GM23338 (cell line): ENCODE measurements at regions not wholly inside any gene's neighbourhood (a gene's known extent, or its start where the extent isn't known, plus 50 kb on each side); places are given as distances from the start of the nearest gene placed in this dataset.

Experiments
- ATAC-seq: fragments of 200-7000 bp; cut with Tn5 transposase; 3 replicates; pipeline ENCODE4 v1.9.1; 2020
- DNase-seq: peaks from one replicate; pipeline ENCODE4 v3.0.0-alpha.2; 2015; ENCODE audit warnings: low spot score
- H2AFZ ChIP-seq: fragments of 200-600 bp; sonication (generic); 2 replicates; pipeline ENCODE4 v1.8.0; 2016; ENCODE audit warnings: antibody characterized with exemption, mild to moderate bottlenecking, moderate library complexity
- H3F3A ChIP-seq: fragments of 200-600 bp; sonication (generic); replicated peaks from 2 replicates; pipeline ENCODE4 v1.8.0; 2017; ENCODE audit warnings: antibody characterized with exemption, mixed run types, low read depth
- H3K27ac ChIP-seq: fragments of 200-600 bp; sonication (generic); 2 replicates; pipeline ENCODE4 v1.6.1; 2016; ENCODE audit warnings: low read depth
- H3K27me3 ChIP-seq: fragments of 200-600 bp; sonication (generic); 2 replicates; pipeline ENCODE4 v1.8.0; 2016; ENCODE audit warnings: mild to moderate bottlenecking, mixed run types, moderate library complexity; ENCODE audit not compliant: insufficient read depth
- H3K36me3 ChIP-seq: fragments of 200-600 bp; sonication (generic); 2 replicates; pipeline ENCODE4 v1.8.0; 2016; ENCODE audit warnings: mild to moderate bottlenecking; ENCODE audit not compliant: insufficient read depth
- H3K4me1 ChIP-seq: fragments of 200-600 bp; sonication (generic); 2 replicates; pipeline ENCODE4 v1.8.0; 2016; ENCODE audit warnings: mild to moderate bottlenecking, moderate library complexity; ENCODE audit not compliant: insufficient read depth
- H3K4me2 ChIP-seq: fragments of 200-600 bp; sonication (generic); 2 replicates; pipeline ENCODE4 v1.7.1; 2017; ENCODE audit warnings: mixed run types
- H3K4me3 ChIP-seq: fragments of 200-600 bp; sonication (generic); 2 replicates; pipeline ENCODE4 v1.6.1; 2016; ENCODE audit warnings: mixed run types
- H3K79me2 ChIP-seq: fragments of 200-600 bp; sonication (generic); replicated peaks from 2 replicates; pipeline ENCODE4 v1.8.0; 2017; ENCODE audit warnings: mild to moderate bottlenecking; ENCODE audit not compliant: insufficient read depth
- H3K9me2 ChIP-seq: fragments of 200-600 bp; sonication (generic); 2 replicates; pipeline ENCODE4 v1.8.0; 2017; ENCODE audit not compliant: insufficient read depth
- H4K20me1 ChIP-seq: fragments of 200-600 bp; sonication (generic); replicated peaks from 2 replicates; pipeline ENCODE4 v1.8.0; 2017; ENCODE audit warnings: mild to moderate bottlenecking; ENCODE audit not compliant: insufficient read depth
- H3K27ac Mint-ChIP-seq: 2 replicates; pipeline ENCODE4 v1.8.0; 2020; ENCODE audit warnings: inconsistent platforms, mild to moderate bottlenecking, moderate library complexity, mixed read lengths
- H3K27me3 Mint-ChIP-seq: 3 replicates; pipeline ENCODE4 v1.8.0; 2022; ENCODE audit warnings: low read depth, mild to moderate bottlenecking, moderate library complexity, mixed read lengths, inconsistent platforms; ENCODE audit not compliant: insufficient read depth, poor library complexity
- H3K36me3 Mint-ChIP-seq: 3 replicates; pipeline ENCODE4 v1.8.0; 2021; ENCODE audit warnings: low read depth, mild to moderate bottlenecking, inconsistent platforms, moderate library complexity, mixed read lengths
- H3K4me1 Mint-ChIP-seq: 3 replicates; pipeline ENCODE4 v1.8.0; 2020; ENCODE audit warnings: mild to moderate bottlenecking, inconsistent platforms, mixed read lengths
- H3K4me3 Mint-ChIP-seq: 3 replicates; pipeline ENCODE4 v1.8.0; 2021; ENCODE audit warnings: moderate library complexity, mild to moderate bottlenecking, inconsistent platforms, mixed read lengths
- H3K9me3 Mint-ChIP-seq: 3 replicates; pipeline ENCODE4 v1.8.0; 2020; ENCODE audit warnings: moderate library complexity, mild to moderate bottlenecking, inconsistent platforms, mixed read lengths
- CREB1 ChIP-seq: fragments of 250-450 bp; sonication (Bioruptor Pico); IDR thresholded peaks from 2 replicates; pipeline ENCODE4 v1.5.0; 2020; ENCODE audit warnings: low read depth, mild to moderate bottlenecking, moderate library complexity
- CTCF ChIP-seq, 2 experiments: fragments of 200-600 bp in 1 of 2; sonication (generic) in 1 of 2; conservative IDR thresholded peaks; 2 replicates each; pipeline versions ENCODE4 v1.5.1 to v1.6.1; 2016 to 2017; ENCODE audit warnings: antibody characterized with exemption in 2 of 2, low read depth in 2 of 2, mild to moderate bottlenecking in 2 of 2, moderate library complexity in 1 of 2
- ETS1 ChIP-seq: IDR thresholded peaks from 2 replicates; pipeline ENCODE4 v1.6.1; 2016; ENCODE audit warnings: antibody characterized with exemption
- EZH2 ChIP-seq: fragments of 200-600 bp; sonication (generic); IDR thresholded peaks from one replicate; pipeline ENCODE4 v1.8.0; 2017; ENCODE audit warnings: antibody characterized with exemption, mild to moderate bottlenecking, low read depth; ENCODE audit not compliant: unreplicated experiment
- EZH2phosphoT487 ChIP-seq: fragments of 200-600 bp; sonication (generic); IDR thresholded peaks from one replicate; pipeline ENCODE4 v1.8.1; 2018; ENCODE audit warnings: antibody characterized with exemption; ENCODE audit not compliant: unreplicated experiment
- JUNB ChIP-seq: IDR thresholded peaks from one replicate; pipeline ENCODE4 v1.6.1; 2016; ENCODE audit warnings: antibody characterized with exemption; ENCODE audit not compliant: unreplicated experiment
- NANOG ChIP-seq: IDR thresholded peaks from 2 replicates; pipeline ENCODE4 v1.6.1; 2016; ENCODE audit warnings: antibody characterized with exemption, borderline replicate concordance
- POLR2AphosphoS5 ChIP-seq: IDR thresholded peaks from 2 replicates; pipeline ENCODE4 v1.6.1; 2016; ENCODE audit warnings: antibody characterized with exemption, low read depth
- REST ChIP-seq: IDR thresholded peaks from one replicate; pipeline ENCODE4 v1.6.1; 2018; ENCODE audit warnings: antibody characterized with exemption; ENCODE audit not compliant: unreplicated experiment
- STAT1 ChIP-seq: IDR thresholded peaks from one replicate; pipeline ENCODE4 v1.6.1; 2016; ENCODE audit warnings: antibody characterized with exemption; ENCODE audit not compliant: unreplicated experiment
- ZNF114 ChIP-seq: fragments of 250-450 bp; sonication (Bioruptor Pico); IDR thresholded peaks from 2 replicates; pipeline ENCODE4 v1.5.0; 2020; ENCODE audit warnings: mild to moderate bottlenecking, moderate library complexity
- ZNF331 ChIP-seq: fragments of 250-450 bp; sonication (Bioruptor Pico); IDR thresholded peaks from 2 replicates; pipeline ENCODE4 v1.5.0; 2020; ENCODE audit warnings: low read depth, mild to moderate bottlenecking, moderate library complexity
- ZNF462 ChIP-seq: fragments of 250-450 bp; sonication (Bioruptor Pico); IDR thresholded peaks from 2 replicates; pipeline ENCODE4 v1.5.0; 2020; ENCODE audit warnings: mild to moderate bottlenecking, moderate library complexity

GRCh38 chr6:164495882-164496495 is 813.4 kb downstream of the C6orf118 start:
- Mint-ChIP-seq H3K4me3 (no peak overlapping the region), H3K9me3 (peaks cover 7% of the 10 kb centered on the region; the same call in 1 of the 3 replicates), H3K36me3 (peaks cover 7% of the 10 kb centered on the region; the same call in 2 of the 3 replicates), H3K27me3 (no peaks in the 10 kb centered on the region), H3K27ac (no peak overlapping the region), H3K4me1 (no peaks in the 10 kb centered on the region)
- DNase-seq (no peak), ATAC-seq (no peak)
- Histone ChIP-seq H3K36me3 (no peaks in the 10 kb centered on the region), H4K20me1 (no peaks in the 10 kb centered on the region), H3K27ac (no peak overlapping the region), H3K4me2 (no peak overlapping the region), H3K4me3 (no peak overlapping the region), H3K4me1 (no peaks in the 10 kb centered on the region), H2AFZ (no peak overlapping the region), H3K79me2 (no peaks in the 10 kb centered on the region), H3K9me2 (peaks cover 9% of the 10 kb centered on the region; the same call in 1 of the 2 replicates), H3K27me3 (no peaks in the 10 kb centered on the region), H3F3A (no peaks in the 10 kb centered on the region)
- TF ChIP-seq ETS1 (no peak), POLR2AphosphoS5 (no peak), ZNF331 (no peak), REST (no peak), ZNF114 (no peak), CREB1 (CRISPR knock-in tag) (no peak), CTCF (conservative IDR thresholded peaks at IDR 0.05; ENCODE audit: low read depth in 2 of 2) (no peak), ZNF462 (CRISPR knock-in tag) (no peak), EZH2 (no peak), NANOG (no peak), STAT1 (no peak), EZH2phosphoT487 (no peak), JUNB (no peak)
